Prostate gland (tissue), 2 donors: ENCODE measurements at regions not wholly inside any gene's neighbourhood (a gene's known extent, or its start where the extent isn't known, plus 50 kb on each side); places are given as distances from the start of the nearest gene placed in this dataset.
"Not testable (repeated sequence)": the region's sequence is repeated elsewhere in the genome, so short reads cannot be mapped to it uniquely, and the experiment has no call there.

ENCODE experiments used
- DNase-seq: peaks from one replicate; pipeline ENCODE4 v3.0.0-alpha.2; 2019; ENCODE audit warnings: low spot score
- H3K27ac ChIP-seq, 2 donors: fragments of 200-600 bp; sonication (generic); 2 replicates each; pipeline ENCODE4 v1.5.1; 2017 to 2019
- H3K27me3 ChIP-seq: fragments of 200-600 bp; sonication (generic); replicated peaks from 2 replicates; pipeline ENCODE4 v1.5.1; 2019; ENCODE audit not compliant: insufficient read depth
- H3K36me3 ChIP-seq, 2 donors: fragments of 200-600 bp; sonication (generic); 1 replicate in 1 of 2; 2 replicates in 1 of 2; pipeline versions ENCODE4 v1.5.1 to v1.8.1; 2017 to 2019
- H3K4me1 ChIP-seq: fragments of 200-600 bp; sonication (generic); replicated peaks from 2 replicates; pipeline ENCODE4 v1.5.1; 2019
- H3K4me3 ChIP-seq, 2 donors: fragments of 200-600 bp; sonication (generic); 2 replicates each; pipeline ENCODE4 v1.5.1; 2017 to 2019
- H3K9me3 ChIP-seq: fragments of 200-600 bp; sonication (generic); 2 replicates; pipeline ENCODE4 v1.5.1; 2017
- POLR2A ChIP-seq: fragments of 450-650 bp; IDR thresholded peaks from one replicate; pipeline ENCODE4 v1.6.1; 2016; ENCODE audit warnings: antibody characterized with exemption, mild to moderate bottlenecking
- POLR2AphosphoS5 ChIP-seq: sonication (generic); formaldehyde crosslinking; IDR thresholded peaks from one replicate; pipeline ENCODE4 v1.6.1; 2017; ENCODE audit warnings: antibody characterized with exemption
- WGBS: methylation state at CpG from one replicate; pipeline ENCODE4 v1.1.5; 2018; 5-methylcytosine and 5-hydroxymethylcytosine counted together
- intact Hi-C: fragments of 100-400 bp; cut with DNase I; formaldehyde crosslinking; loops from one replicate; pipeline ENCODE4 v1.14.2; 2022
- TF ChIP-seq, protein P1 (sequence below), 4 experiments: fragments of 200-600 bp in 2 of 4; fragments of 450-650 bp in 2 of 4; sonication (generic) in 2 of 4; IDR thresholded peaks; 1 replicate in 3 of 4; 2 replicates in 1 of 4; pipeline ENCODE4 v1.5.1; 2016 to 2019; ENCODE audit warnings: antibody characterized with exemption in 4 of 4, mild to moderate bottlenecking in 2 of 4, moderate library complexity in 2 of 4

- Histone ChIP-seq H3K9me3 (no peaks in the 10 kb centered on the region), H3K27ac (no peak overlapping the region), H3K4me1 (no peaks in the 10 kb centered on the region), H3K27me3 (no peaks in the 10 kb centered on the region), H3K4me3 (no peak overlapping the region), H3K36me3 (no peaks in the 10 kb centered on the region)
- 96% methylated on average over 1 of the region's 1 CpG for WGBS
- TF ChIP-seq POLR2A (no peak), POLR2AphosphoS5 (no peak)
- TF ChIP-seq, protein P1, sequence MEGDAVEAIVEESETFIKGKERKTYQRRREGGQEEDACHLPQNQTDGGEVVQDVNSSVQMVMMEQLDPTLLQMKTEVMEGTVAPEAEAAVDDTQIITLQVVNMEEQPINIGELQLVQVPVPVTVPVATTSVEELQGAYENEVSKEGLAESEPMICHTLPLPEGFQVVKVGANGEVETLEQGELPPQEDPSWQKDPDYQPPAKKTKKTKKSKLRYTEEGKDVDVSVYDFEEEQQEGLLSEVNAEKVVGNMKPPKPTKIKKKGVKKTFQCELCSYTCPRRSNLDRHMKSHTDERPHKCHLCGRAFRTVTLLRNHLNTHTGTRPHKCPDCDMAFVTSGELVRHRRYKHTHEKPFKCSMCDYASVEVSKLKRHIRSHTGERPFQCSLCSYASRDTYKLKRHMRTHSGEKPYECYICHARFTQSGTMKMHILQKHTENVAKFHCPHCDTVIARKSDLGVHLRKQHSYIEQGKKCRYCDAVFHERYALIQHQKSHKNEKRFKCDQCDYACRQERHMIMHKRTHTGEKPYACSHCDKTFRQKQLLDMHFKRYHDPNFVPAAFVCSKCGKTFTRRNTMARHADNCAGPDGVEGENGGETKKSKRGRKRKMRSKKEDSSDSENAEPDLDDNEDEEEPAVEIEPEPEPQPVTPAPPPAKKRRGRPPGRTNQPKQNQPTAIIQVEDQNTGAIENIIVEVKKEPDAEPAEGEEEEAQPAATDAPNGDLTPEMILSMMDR (IDR thresholded peaks at IDR 0.05), result no peak
- no peak for DNase-seq
- intact Hi-C loops, result no loop called here
Measured at GRCh38 chr4:127486248-127486647, 146.5 kb upstream of the INTU start.

DNA sequence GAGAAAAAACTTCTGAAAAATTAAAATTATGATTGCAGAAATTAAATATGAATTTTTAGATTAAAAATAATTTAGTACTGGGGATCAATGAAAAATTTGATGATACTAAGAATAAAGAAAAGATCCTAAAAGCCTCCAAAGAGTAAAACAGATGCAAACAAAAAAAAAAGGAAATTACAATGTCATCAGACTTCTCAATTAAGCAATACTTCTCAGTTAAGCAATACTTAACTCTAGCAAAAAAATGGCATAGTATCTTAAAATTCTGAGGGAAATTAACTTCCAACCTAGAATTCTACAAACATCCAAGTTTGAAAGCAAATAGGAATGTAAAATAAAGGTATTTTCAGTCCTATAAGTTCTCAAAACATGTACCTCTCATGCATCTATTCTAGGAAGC lies 141.2 kb upstream of the INTU start:
- Histone ChIP-seq H3K9me3 (no peaks in the 10 kb centered on the region), H3K27me3 (no peaks in the 10 kb centered on the region), H3K27ac (no peak overlapping the region), H3K4me1 (no peaks in the 10 kb centered on the region), H3K36me3 (no peaks in the 10 kb centered on the region), H3K4me3 (no peak overlapping the region)
- intact Hi-C loops, result no loop called here
- TF ChIP-seq POLR2A (no peak), POLR2AphosphoS5 (no peak)
- TF ChIP-seq, protein P1 (IDR thresholded peaks at IDR 0.05), result no peak
- no peak for DNase-seq

DNA sequence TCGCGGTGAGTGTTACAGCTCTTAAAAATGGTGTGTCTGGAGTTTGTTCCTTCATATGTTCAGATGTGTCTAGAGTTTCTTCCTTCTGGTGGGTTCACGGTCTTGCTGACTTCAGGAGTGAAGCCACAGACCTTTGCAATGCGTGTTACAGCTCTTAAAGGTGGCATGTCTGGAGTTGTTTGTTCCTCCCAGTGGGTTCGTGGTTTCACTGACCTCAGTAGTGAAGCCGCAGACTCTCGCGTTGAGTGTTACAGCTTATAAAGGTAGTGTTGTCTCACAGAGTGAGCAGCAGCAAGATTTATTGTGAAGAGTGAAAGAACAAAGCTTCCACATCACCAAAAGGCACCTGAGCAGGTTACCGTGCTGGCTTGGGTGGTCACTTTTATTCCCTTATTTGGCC lies 135.9 kb upstream of the INTU start:
- 73% methylated on average over 9 of the region's 9 CpGs for WGBS
- intact Hi-C loops, H3K9me3 ChIP-seq, H3K27me3 ChIP-seq, H3K27ac ChIP-seq, DNase-seq, H3K36me3 ChIP-seq, H3K4me1 ChIP-seq, H3K4me3 ChIP-seq: not testable (repeated sequence)

DNA sequence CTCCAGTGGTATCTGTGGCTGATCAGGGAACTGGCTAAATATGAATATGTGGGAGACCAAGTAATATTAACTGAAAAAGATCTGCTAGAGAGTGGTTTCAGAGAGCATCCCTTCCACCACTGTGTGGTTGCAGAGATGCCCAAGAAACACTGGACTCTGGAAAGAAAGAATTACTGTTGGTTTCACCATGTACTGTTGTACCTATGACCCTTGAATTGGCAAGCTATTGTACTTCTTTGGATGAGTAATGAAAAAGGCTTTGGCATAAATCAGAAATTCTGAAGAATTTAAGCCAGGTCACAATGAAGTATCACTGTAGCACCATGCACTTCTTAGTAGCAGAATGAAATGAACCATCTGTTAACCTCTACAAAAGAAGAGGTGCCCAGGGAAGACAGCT lies 134.4 kb upstream of the INTU start:
- no peaks in the 10 kb centered on the region for H3K27me3 ChIP-seq
- intact Hi-C loops, result no loop called here
- H3K9me3 ChIP-seq, result no peaks in the 10 kb centered on the region
- TF ChIP-seq POLR2A (no peak), POLR2AphosphoS5 (no peak)
- TF ChIP-seq, protein P1 (IDR thresholded peaks at IDR 0.05), result no peak
- no peaks in the 10 kb centered on the region for H3K36me3 ChIP-seq
- no peak overlapping the region for H3K4me3 ChIP-seq
- DNase-seq, result no peak
- H3K4me1 ChIP-seq, result no peaks in the 10 kb centered on the region
- no peak overlapping the region for H3K27ac ChIP-seq

- Histone ChIP-seq H3K4me1 (no peaks in the 10 kb centered on the region), H3K27ac (no peak overlapping the region), H3K27me3 (no peaks in the 10 kb centered on the region), H3K4me3 (no peak overlapping the region), H3K36me3 (no peaks in the 10 kb centered on the region), H3K9me3 (no peaks in the 10 kb centered on the region)
- DNase-seq, result no peak
- TF ChIP-seq, protein P1 (IDR thresholded peaks at IDR 0.05), result no peak
- no peak for TF ChIP-seq POLR2AphosphoS5
- TF ChIP-seq POLR2A, result no peak
- intact Hi-C loops, result no loop called here
- 37% methylated on average over 2 of the region's 2 CpGs for WGBS
Measured at GRCh38 chr4:127500242-127500641, 132.5 kb upstream of the INTU start.

GRCh38 chr4:127501103-127501502 lies 131.7 kb upstream of the INTU start:
- no peak overlapping the region for H3K4me3 ChIP-seq
- TF ChIP-seq POLR2AphosphoS5, result no peak
- no peak for TF ChIP-seq POLR2A
- TF ChIP-seq, protein P1 (IDR thresholded peaks at IDR 0.05), result no peak
- H3K27me3 ChIP-seq, result no peaks in the 10 kb centered on the region
- no peak for DNase-seq
- H3K27ac ChIP-seq, result no peak overlapping the region
- intact Hi-C loops, result no loop called here
- no peaks in the 10 kb centered on the region for H3K4me1 ChIP-seq
- H3K36me3 ChIP-seq, result no peaks in the 10 kb centered on the region
- no peaks in the 10 kb centered on the region for H3K9me3 ChIP-seq
